GM12878 (cell line): ENCODE measurements at regions not wholly inside any gene's neighbourhood (a gene's known extent, or its start where the extent isn't known, plus 50 kb on each side); places are given as distances from the start of the nearest gene placed in this dataset.

Source experiments
- ATAC-seq: fragments of 200-7000 bp; cut with Tn5 transposase; 3 replicates; pipeline ENCODE4 v1.9.1; 2020; ENCODE audit warnings: mild to moderate bottlenecking, moderate library complexity
- BruUV-seq: library from RNA; stranded (reverse); fragments of 400-500 nt; replicated peaks from 2 replicates; lab custom pipeline; 2021; lab: Mats Ljungman, UMichigan
- CTCF ChIA-PET: fragments of 300-600 bp; sonication (Branson Sonifier 250); formaldehyde crosslinking; extraction: SDS; loops from one replicate; lab custom pipeline; 2021; ENCODE audit warnings: inconsistent platforms; lab: Yijun Ruan, JAX
- POLR2A ChIA-PET: fragments of 350-600 bp; formaldehyde crosslinking; extraction: SDS; loops from one replicate; lab custom pipeline; 2021; ENCODE audit warnings: inconsistent platforms; lab: Charles Lee
- RAD21 ChIA-PET: fragments of 300-600 bp; sonication (Branson Sonifier 250); formaldehyde crosslinking; loops from one replicate; lab custom pipeline; 2023; ENCODE audit warnings: antibody characterized with exemption; ENCODE audit not compliant: unreplicated experiment; lab: Charles Lee
- SMC1A ChIA-PET: fragments of 300-600 bp; sonication (Branson Sonifier 250); formaldehyde crosslinking; loops from one replicate; lab custom pipeline; 2023; ENCODE audit not compliant: unreplicated experiment, uncharacterized antibody; lab: Charles Lee
- DNase-seq: peaks from one replicate; pipeline ENCODE4 v3.0.0-alpha.2; 2011; ENCODE audit warnings: low read depth, low spot score
- FAIRE-seq: peaks from 3 replicates; lab custom pipeline; 2011; peaks lifted over from hg19 to GRCh38; lab: Jason Lieb, UNC
- H2AFZ ChIP-seq: 2 replicates; pipeline ENCODE4 v1.6.0; 2011; ENCODE audit warnings: low read depth, low read length, control low read depth; ENCODE audit not compliant: control insufficient read depth
- H3K27ac ChIP-seq: 2 replicates; pipeline ENCODE4 v1.5.1; 2011; ENCODE audit warnings: control low read depth; ENCODE audit not compliant: control insufficient read depth, insufficient read depth
- H3K27me3 ChIP-seq, 2 experiments: replicated peaks in 1 of 2; 2 replicates each; pipeline versions ENCODE4 v1.6.0 to v1.6.1; 2011; ENCODE audit warnings: low read length in 1 of 2; ENCODE audit not compliant: control insufficient read depth in 2 of 2, insufficient read depth in 2 of 2
- H3K36me3 ChIP-seq, 2 experiments: 2 replicates each; pipeline ENCODE4 v1.5.1; 2011; ENCODE audit warnings: low read length in 1 of 2; ENCODE audit not compliant: control insufficient read depth in 2 of 2, insufficient read depth in 2 of 2
- H3K4me1 ChIP-seq: 2 replicates; pipeline ENCODE4 v1.6.1; 2011; ENCODE audit warnings: mild to moderate bottlenecking, low read length, moderate library complexity, mixed read lengths; ENCODE audit not compliant: control insufficient read depth, insufficient read depth
- H3K4me2 ChIP-seq: 2 replicates; pipeline ENCODE4 v1.6.0; 2011; ENCODE audit warnings: control low read depth; ENCODE audit not compliant: control insufficient read depth, insufficient read depth
- H3K4me3 ChIP-seq: fragments of 200-600 bp; sonication (generic); 2 replicates; pipeline ENCODE4 v1.5.1; 2016
- H3K79me2 ChIP-seq: 2 replicates; pipeline ENCODE4 v1.6.0; 2011; ENCODE audit warnings: low read length; ENCODE audit not compliant: control insufficient read depth, insufficient read depth
- H3K9ac ChIP-seq: 2 replicates; pipeline ENCODE4 v1.8.0; 2011; ENCODE audit warnings: low read length, control low read depth, mixed read lengths; ENCODE audit not compliant: control insufficient read depth, insufficient read depth
- H3K9me3 ChIP-seq: replicated peaks from 3 replicates; pipeline ENCODE4 v1.5.1; 2011; ENCODE audit warnings: mild to moderate bottlenecking, low read length; ENCODE audit not compliant: control insufficient read depth, insufficient read depth
- H4K20me1 ChIP-seq: 2 replicates; pipeline ENCODE4 v1.6.0; 2011; ENCODE audit not compliant: control insufficient read depth, insufficient read depth
- BACH1 ChIP-seq: fragments of 450-650 bp; IDR thresholded peaks from 2 replicates; pipeline ENCODE4 v1.6.1; 2017; ENCODE audit warnings: mild to moderate bottlenecking, borderline replicate concordance
- CBX5 ChIP-seq: sonication (generic); IDR thresholded peaks from 2 replicates; pipeline ENCODE4 v1.6.1; 2016; ENCODE audit warnings: low read depth, moderate library complexity, mild to moderate bottlenecking, inconsistent platforms
- MXI1 ChIP-seq: fragments of 150-350 bp; IDR thresholded peaks from 2 replicates; pipeline ENCODE4 v1.6.1; 2011; ENCODE audit warnings: low read depth, mild to moderate bottlenecking, inconsistent platforms, low read length, improper control_type of control experiment
- NR2C1 ChIP-seq: fragments of 450-650 bp; IDR thresholded peaks from 2 replicates; pipeline ENCODE4 v1.6.1; 2017; ENCODE audit warnings: antibody characterized with exemption, mild to moderate bottlenecking, moderate library complexity
- NRF1 ChIP-seq: conservative IDR thresholded peaks from 2 replicates; pipeline ENCODE4 v1.6.1; 2011; ENCODE audit warnings: mild to moderate bottlenecking, low read depth, low read length, improper control_type of control experiment
- PML ChIP-seq: IDR thresholded peaks from 2 replicates; pipeline ENCODE4 v1.6.1; 2012; ENCODE audit warnings: low read length, inconsistent platforms
- SIN3A ChIP-seq: IDR thresholded peaks from 2 replicates; pipeline ENCODE4 v1.6.1; 2012; ENCODE audit warnings: low read depth, low read length, improper control_type of control experiment
- SUZ12 ChIP-seq: fragments of 200-600 bp; sonication (generic); IDR thresholded peaks from one replicate; pipeline ENCODE4 v1.6.1; 2018; ENCODE audit warnings: antibody characterized with exemption, mild to moderate bottlenecking; ENCODE audit not compliant: unreplicated experiment
- WRNIP1 ChIP-seq: IDR thresholded peaks from 2 replicates; pipeline ENCODE4 v1.6.1; 2011; ENCODE audit warnings: low read depth, low read length, improper control_type of control experiment, borderline replicate concordance
- WGBS: methylation state at CpG from one replicate; pipeline ENCODE4 v1.1.6; 2016; ENCODE audit warnings: low lambda C conversion rate; ENCODE audit not compliant: insufficient replicate concordance, insufficient coverage; ENCODE audit errors: missing lambda C conversion rate; 5-methylcytosine and 5-hydroxymethylcytosine counted together
- in situ Hi-C: fragments of 300-500 bp; cut with MboI; formaldehyde crosslinking; loops from 9 replicates; pipeline ENCODE4 v1.14.3; 2018; ENCODE audit warnings: mixed read lengths
- intact Hi-C: fragments of 100-400 bp; cut with micrococcal nuclease; formaldehyde crosslinking; loops from one replicate; pipeline ENCODE4 v1.14.2; 2022; ENCODE audit not compliant: unreplicated experiment
- TF ChIP-seq, protein P1 (sequence below): IDR thresholded peaks from 2 replicates; pipeline ENCODE4 v1.6.1; 2012; ENCODE audit warnings: low read depth, low read length, improper control_type of control experiment
- TF ChIP-seq, protein P2 (sequence below): fragments of 150-350 bp; IDR thresholded peaks from 2 replicates; pipeline ENCODE4 v1.6.1; 2016; ENCODE audit warnings: low read depth, low read length

DNA sequence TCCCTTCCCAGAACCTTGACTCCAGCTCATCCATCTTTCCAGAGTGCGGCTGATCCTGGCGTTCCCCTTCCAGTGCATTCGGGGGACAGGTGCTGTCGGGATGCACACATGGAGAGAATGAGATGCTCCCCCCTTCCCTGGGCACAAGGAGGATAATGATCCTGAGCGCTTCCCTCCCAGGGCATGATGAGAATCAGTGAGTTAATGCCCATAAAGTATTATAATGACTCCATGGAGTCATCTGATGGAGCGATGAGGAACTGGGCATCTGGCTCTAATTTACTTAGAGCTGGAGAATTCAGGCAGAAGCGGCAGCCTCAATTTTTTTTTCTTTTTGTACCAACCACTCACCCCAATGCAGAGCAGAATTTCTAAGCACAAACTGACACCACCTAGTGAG lies 79.6 kb upstream of the SKOR2 start:
- Histone ChIP-seq H3K27me3 (no peaks in the 10 kb centered on the region; a peak in 2 of 4 replicates), H3K4me1 (no peaks in the 10 kb centered on the region), H3K4me2 (no peak overlapping the region), H3K9me3 (no peaks in the 10 kb centered on the region), H3K9ac (no peak overlapping the region), H3K36me3 (no peaks in the 10 kb centered on the region), H3K4me3 (no peak overlapping the region), H3K79me2 (no peaks in the 10 kb centered on the region), H3K27ac (no peak overlapping the region), H2AFZ (no peak overlapping the region), H4K20me1 (no peaks in the 10 kb centered on the region)
- BruUV-seq, result no TSS peak
- in situ Hi-C loops (no loop called here), intact Hi-C loops (no loop called here)
- ChIA-PET CTCF (no interaction called here), SMC1A (no interaction called here), RAD21 (no interaction called here), POLR2A (no interaction called here)
- FAIRE-seq, result no peak
- DNase-seq, result no peak
- TF ChIP-seq NR2C1 (no peak), MXI1 (no peak), SIN3A (no peak), CBX5 (no peak), PML (no peak), NRF1 (no peak), WRNIP1 (no peak), SUZ12 (no peak), BACH1 (no peak)
- TF ChIP-seq, protein P1, sequence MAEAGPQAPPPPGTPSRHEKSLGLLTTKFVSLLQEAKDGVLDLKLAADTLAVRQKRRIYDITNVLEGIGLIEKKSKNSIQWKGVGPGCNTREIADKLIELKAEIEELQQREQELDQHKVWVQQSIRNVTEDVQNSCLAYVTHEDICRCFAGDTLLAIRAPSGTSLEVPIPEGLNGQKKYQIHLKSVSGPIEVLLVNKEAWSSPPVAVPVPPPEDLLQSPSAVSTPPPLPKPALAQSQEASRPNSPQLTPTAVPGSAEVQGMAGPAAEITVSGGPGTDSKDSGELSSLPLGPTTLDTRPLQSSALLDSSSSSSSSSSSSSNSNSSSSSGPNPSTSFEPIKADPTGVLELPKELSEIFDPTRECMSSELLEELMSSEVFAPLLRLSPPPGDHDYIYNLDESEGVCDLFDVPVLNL, result no peak
- TF ChIP-seq, protein P2, sequence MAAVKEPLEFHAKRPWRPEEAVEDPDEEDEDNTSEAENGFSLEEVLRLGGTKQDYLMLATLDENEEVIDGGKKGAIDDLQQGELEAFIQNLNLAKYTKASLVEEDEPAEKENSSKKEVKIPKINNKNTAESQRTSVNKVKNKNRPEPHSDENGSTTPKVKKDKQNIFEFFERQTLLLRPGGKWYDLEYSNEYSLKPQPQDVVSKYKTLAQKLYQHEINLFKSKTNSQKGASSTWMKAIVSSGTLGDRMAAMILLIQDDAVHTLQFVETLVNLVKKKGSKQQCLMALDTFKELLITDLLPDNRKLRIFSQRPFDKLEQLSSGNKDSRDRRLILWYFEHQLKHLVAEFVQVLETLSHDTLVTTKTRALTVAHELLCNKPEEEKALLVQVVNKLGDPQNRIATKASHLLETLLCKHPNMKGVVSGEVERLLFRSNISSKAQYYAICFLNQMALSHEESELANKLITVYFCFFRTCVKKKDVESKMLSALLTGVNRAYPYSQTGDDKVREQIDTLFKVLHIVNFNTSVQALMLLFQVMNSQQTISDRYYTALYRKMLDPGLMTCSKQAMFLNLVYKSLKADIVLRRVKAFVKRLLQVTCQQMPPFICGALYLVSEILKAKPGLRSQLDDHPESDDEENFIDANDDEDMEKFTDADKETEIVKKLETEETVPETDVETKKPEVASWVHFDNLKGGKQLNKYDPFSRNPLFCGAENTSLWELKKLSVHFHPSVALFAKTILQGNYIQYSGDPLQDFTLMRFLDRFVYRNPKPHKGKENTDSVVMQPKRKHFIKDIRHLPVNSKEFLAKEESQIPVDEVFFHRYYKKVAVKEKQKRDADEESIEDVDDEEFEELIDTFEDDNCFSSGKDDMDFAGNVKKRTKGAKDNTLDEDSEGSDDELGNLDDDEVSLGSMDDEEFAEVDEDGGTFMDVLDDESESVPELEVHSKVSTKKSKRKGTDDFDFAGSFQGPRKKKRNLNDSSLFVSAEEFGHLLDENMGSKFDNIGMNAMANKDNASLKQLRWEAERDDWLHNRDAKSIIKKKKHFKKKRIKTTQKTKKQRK, result no peak
- 42% methylated on average over 7 of the region's 7 CpGs for WGBS
- no peak for ATAC-seq
